ENCODE measurements at regions not wholly inside any gene's neighbourhood (a gene's known extent, or its start where the extent isn't known, plus 50 kb on each side); places are given as distances from the start of the nearest gene placed in this dataset.
"Not testable (repeated sequence)": the region's sequence is repeated elsewhere in the genome, so short reads cannot be mapped to it uniquely, and the experiment has no call there.

GRCh38 chr13:60689571-60689970 is 292.6 kb downstream of the TDRD3 start:
- DNase-seq (ENCODE audit: low spot score), result no peak

GRCh38 chr13:60689076-60689475 is 292.1 kb downstream of the TDRD3 start:
- no peak for DNase-seq (ENCODE audit: low spot score)

- no peak for DNase-seq (ENCODE audit: low spot score)
These were observed 283.1 kb downstream of the TDRD3 start for GRCh38 chr13:60679928-60680694.

- no peak for DNase-seq (ENCODE audit: low spot score)
These were observed 282.1 kb downstream of the TDRD3 start for GRCh38 chr13:60679131-60679530.

GRCh38 chr13:60671386-60671785 is 274.4 kb downstream of the TDRD3 start:
- DNase-seq (ENCODE audit: low spot score), result no peak

- DNase-seq (ENCODE audit: low spot score), result no peak
These were observed 266.8 kb downstream of the TDRD3 start for GRCh38 chr13:60663788-60664187.

- no peak for DNase-seq (ENCODE audit: low spot score)
These were observed 265.6 kb downstream of the TDRD3 start for GRCh38 chr13:60662595-60662994.

GRCh38 chr13:60661521-60661920 is 264.5 kb downstream of the TDRD3 start:
- DNase-seq (ENCODE audit: low spot score), result no peak

- not testable (repeated sequence) for DNase-seq (ENCODE audit: low spot score)
These were observed 260.6 kb downstream of the TDRD3 start for GRCh38 chr13:60657586-60657985.

GRCh38 chr13:60655256-60655655 is 258.2 kb downstream of the TDRD3 start:
- no peak for DNase-seq (ENCODE audit: low spot score)

- DNase-seq (ENCODE audit: low spot score), result no peak
These were observed 257.4 kb downstream of the TDRD3 start for GRCh38 chr13:60654415-60654814.

GRCh38 chr13:60647547-60647946 is 250.5 kb downstream of the TDRD3 start:
- no peak for DNase-seq (ENCODE audit: low spot score)

GRCh38 chr13:60646620-60647019 is 249.6 kb downstream of the TDRD3 start:
- no peak for DNase-seq (ENCODE audit: low spot score)

GRCh38 chr13:60645676-60646075 is 248.7 kb downstream of the TDRD3 start:
- DNase-seq (ENCODE audit: low spot score), result no peak

- DNase-seq (ENCODE audit: low spot score), result no peak
These were observed 245.5 kb downstream of the TDRD3 start for GRCh38 chr13:60642552-60642951.

- no peak for DNase-seq (ENCODE audit: low spot score)
These were observed 232.1 kb downstream of the TDRD3 start for GRCh38 chr13:60629158-60629557.

GRCh38 chr13:60627071-60627686 is 230.2 kb downstream of the TDRD3 start:
- peak; percentile 5 for DNase-seq (ENCODE audit: low spot score)

All from HuH-7.5 (cell line).